IMR-90 (cell line): ENCODE measurements at regions not wholly inside any gene's neighbourhood (a gene's known extent, or its start where the extent isn't known, plus 50 kb on each side); places are given as distances from the start of the nearest gene placed in this dataset.

Source experiments
- ATAC-seq: fragments of 200-7000 bp; cut with Tn5 transposase; 2 replicates; pipeline ENCODE4 v1.9.1; 2020; ENCODE audit warnings: low read depth, mild to moderate bottlenecking, moderate library complexity
- BruUV-seq: library from RNA; stranded (reverse); fragments of 400-500 nt; replicated peaks from 2 replicates; lab custom pipeline; 2021; lab: Mats Ljungman, UMichigan
- CTCF ChIA-PET: fragments of 300-600 bp; formaldehyde crosslinking; extraction: SDS; loops from one replicate; lab custom pipeline; 2021; ENCODE audit warnings: antibody characterized with exemption; lab: Yijun Ruan, JAX
- POLR2A ChIA-PET: fragments of 300-600 bp; sonication (Branson Sonifier 250); formaldehyde crosslinking; loops from one replicate; lab custom pipeline; 2022; ENCODE audit warnings: antibody characterized with exemption; ENCODE audit not compliant: unreplicated experiment; lab: Charles Lee
- DNase-seq: peaks from one replicate; pipeline ENCODE4 v3.0.0; 2013
- H2AFZ ChIP-seq: replicated peaks from 2 replicates; pipeline ENCODE3; 2013; ENCODE audit warnings: low read length, mild to moderate bottlenecking; ENCODE audit not compliant: poor library complexity
- H2AK5ac ChIP-seq: 2 replicates; pipeline ENCODE4 v1.6.1; 2013; ENCODE audit warnings: low read depth, low read length, inconsistent platforms
- H2AK9ac ChIP-seq: replicated peaks from 2 replicates; pipeline ENCODE3; 2013; ENCODE audit warnings: mild to moderate bottlenecking, low read depth, low read length, moderate library complexity; ENCODE audit not compliant: poor library complexity
- H2BK120ac ChIP-seq: 2 replicates; pipeline ENCODE4 v1.6.1; 2013; ENCODE audit warnings: low read depth, low read length, inconsistent platforms
- H2BK15ac ChIP-seq: 3 replicates; pipeline ENCODE4 v1.6.1; 2013; ENCODE audit warnings: low read depth, low read length, inconsistent platforms
- H2BK20ac ChIP-seq: 2 replicates; pipeline ENCODE4 v1.6.1; 2013; ENCODE audit warnings: low read depth, mild to moderate bottlenecking, inconsistent platforms, low read length, moderate library complexity
- H2BK5ac ChIP-seq: 2 replicates; pipeline ENCODE4 v1.6.1; 2013; ENCODE audit warnings: mild to moderate bottlenecking, low read depth, low read length, inconsistent platforms; ENCODE audit not compliant: poor library complexity, severe bottlenecking
- H3K14ac ChIP-seq: replicated peaks from 2 replicates; pipeline ENCODE4 v1.6.1; 2013; ENCODE audit warnings: low read depth, low read length, inconsistent platforms
- H3K18ac ChIP-seq: 2 replicates; pipeline ENCODE4 v1.6.1; 2013; ENCODE audit warnings: low read depth, low read length, control low read depth
- H3K23ac ChIP-seq: 2 replicates; pipeline ENCODE4 v1.6.1; 2013; ENCODE audit warnings: low read depth, low read length, inconsistent platforms
- H3K27ac ChIP-seq: 2 replicates; pipeline ENCODE4 v1.5.1; 2013; ENCODE audit warnings: mild to moderate bottlenecking, control low read depth, low read length; ENCODE audit not compliant: insufficient read depth
- H3K27me3 ChIP-seq: 2 replicates; pipeline ENCODE4 v1.6.1; 2013; ENCODE audit warnings: low read length; ENCODE audit not compliant: control insufficient read depth, insufficient read depth
- H3K36me3 ChIP-seq: 2 replicates; pipeline ENCODE4 v1.6.1; 2013; ENCODE audit warnings: low read length, mixed read lengths; ENCODE audit not compliant: control insufficient read depth, insufficient read depth
- H3K4ac ChIP-seq: 2 replicates; pipeline ENCODE4 v1.6.1; 2013; ENCODE audit warnings: low read depth, low read length, inconsistent platforms
- H3K4me1 ChIP-seq: 2 replicates; pipeline ENCODE4 v1.6.1; 2013; ENCODE audit warnings: low read length, mixed read lengths; ENCODE audit not compliant: control insufficient read depth, insufficient read depth
- H3K4me2 ChIP-seq: 2 replicates; pipeline ENCODE4 v1.6.1; 2013; ENCODE audit warnings: low read depth, mild to moderate bottlenecking, control low read depth, low read length, moderate library complexity
- H3K4me3 ChIP-seq: 2 replicates; pipeline ENCODE4 v1.5.1; 2013; ENCODE audit warnings: low read depth, mild to moderate bottlenecking, control low read depth, low read length, moderate library complexity; ENCODE audit not compliant: insufficient read depth
- H3K56ac ChIP-seq: 2 replicates; pipeline ENCODE4 v1.6.1; 2013; ENCODE audit warnings: low read length, inconsistent platforms; ENCODE audit not compliant: insufficient read depth; ENCODE audit errors: extremely low read depth
- H3K79me1 ChIP-seq, 2 experiments: 2 replicates each; pipeline ENCODE4 v1.6.1; 2013; ENCODE audit warnings: low read length in 2 of 2, inconsistent platforms in 1 of 2, low read depth in 1 of 2
- H3K9ac ChIP-seq: 2 replicates; pipeline ENCODE4 v1.6.1; 2013; ENCODE audit warnings: low read depth, low read length, control low read depth
- H3K9me1 ChIP-seq: 2 replicates; pipeline ENCODE4 v1.6.1; 2013; ENCODE audit warnings: low read length, inconsistent platforms; ENCODE audit not compliant: insufficient read depth
- H3K9me3 ChIP-seq: 2 replicates; pipeline ENCODE4 v1.6.1; 2013; ENCODE audit warnings: low read length; ENCODE audit not compliant: control insufficient read depth, insufficient read depth
- H4K20me1 ChIP-seq: 2 replicates; pipeline ENCODE4 v1.6.1; 2013; ENCODE audit warnings: low read length, inconsistent platforms; ENCODE audit not compliant: insufficient read depth
- H4K5ac ChIP-seq: 2 replicates; pipeline ENCODE4 v1.6.1; 2013; ENCODE audit warnings: mild to moderate bottlenecking, low read depth, low read length, control low read depth
- H4K8ac ChIP-seq, 2 experiments: 2 replicates each; pipeline ENCODE4 v1.6.1; 2013; ENCODE audit warnings: low read depth in 2 of 2, low read length in 2 of 2, control low read depth in 1 of 2, inconsistent platforms in 1 of 2
- H4K91ac ChIP-seq: 2 replicates; pipeline ENCODE4 v1.6.1; 2013; ENCODE audit warnings: low read depth, low read length, inconsistent platforms; ENCODE audit not compliant: insufficient read depth
- BHLHE40 ChIP-seq: fragments of 150-350 bp; IDR thresholded peaks from 2 replicates; pipeline ENCODE4 v1.6.1; 2016; ENCODE audit warnings: mild to moderate bottlenecking, low read depth, low read length
- CEBPB ChIP-seq: IDR thresholded peaks from 2 replicates; pipeline ENCODE4 v1.6.1; 2012; ENCODE audit warnings: low read depth, low read length, improper control_type of control experiment
- CHD1 ChIP-seq: IDR thresholded peaks from 2 replicates; pipeline ENCODE4 v1.6.1; 2012; ENCODE audit warnings: low read depth, low read length, improper control_type of control experiment
- CTCF ChIP-seq: conservative IDR thresholded peaks from 2 replicates; pipeline ENCODE4 v1.5.1; 2012; ENCODE audit warnings: mild to moderate bottlenecking, low read depth, low read length, improper control_type of control experiment
- FOS ChIP-seq: fragments of 150-350 bp; IDR thresholded peaks from 2 replicates; pipeline ENCODE4 v1.6.1; 2016; ENCODE audit warnings: low read depth, low read length
- MAFK ChIP-seq: IDR thresholded peaks from 2 replicates; pipeline ENCODE4 v1.6.1; 2012; ENCODE audit warnings: low read depth, low read length, improper control_type of control experiment
- MAZ ChIP-seq: IDR thresholded peaks from 2 replicates; pipeline ENCODE4 v1.6.1; 2012; ENCODE audit warnings: low read depth, mild to moderate bottlenecking, low read length, improper control_type of control experiment, moderate library complexity, borderline replicate concordance
- MXI1 ChIP-seq: IDR thresholded peaks from 2 replicates; pipeline ENCODE4 v1.6.1; 2012; ENCODE audit warnings: low read depth, mild to moderate bottlenecking, low read length, moderate library complexity, borderline replicate concordance
- NFE2L2 ChIP-seq: fragments of 150-350 bp; IDR thresholded peaks from 2 replicates; pipeline ENCODE4 v1.6.1; 2016; ENCODE audit warnings: low read depth, mild to moderate bottlenecking, low read length
- POLR2A ChIP-seq: IDR thresholded peaks from 2 replicates; pipeline ENCODE4 v1.6.1; 2012; ENCODE audit warnings: mild to moderate bottlenecking, low read depth, low read length
- RAD21 ChIP-seq: IDR thresholded peaks from 2 replicates; pipeline ENCODE4 v1.6.1; 2012; ENCODE audit warnings: low read length, improper control_type of control experiment
- RCOR1 ChIP-seq: IDR thresholded peaks from 2 replicates; pipeline ENCODE4 v1.6.1; 2012; ENCODE audit warnings: mild to moderate bottlenecking, low read length, improper control_type of control experiment; ENCODE audit not compliant: insufficient replicate concordance
- RFX5 ChIP-seq: IDR thresholded peaks from 2 replicates; pipeline ENCODE4 v1.8.0; 2012; ENCODE audit warnings: low read depth, mild to moderate bottlenecking, low read length, moderate library complexity
- SMC3 ChIP-seq: fragments of 150-350 bp; IDR thresholded peaks from 2 replicates; pipeline ENCODE4 v1.6.1; 2016; ENCODE audit warnings: low read depth, mild to moderate bottlenecking, antibody characterized with exemption, low read length, moderate library complexity
- USF2 ChIP-seq: fragments of 150-350 bp; IDR thresholded peaks from 2 replicates; pipeline ENCODE4 v1.6.1; 2017; ENCODE audit warnings: mild to moderate bottlenecking, antibody characterized with exemption, low read length, low read depth
- WGBS, 2 experiments: methylation state at CpG; one replicate each; pipeline versions ENCODE4 v1.1.5 to v1.1.7; 2013; ENCODE audit warnings: missing lambda C conversion rate in 2 of 2; ENCODE audit not compliant: insufficient read length in 1 of 2; ENCODE audit errors: extremely low coverage in 2 of 2; 5-methylcytosine and 5-hydroxymethylcytosine counted together
- dilution Hi-C: fragments of 300-500 bp; cut with HindIII; formaldehyde crosslinking; loops from one replicate; pipeline ENCODE4 v1.14.3; 2018; ENCODE audit warnings: low sequenced_read_pairs; ENCODE audit not compliant: unreplicated experiment
- in situ Hi-C: fragments of 300-500 bp; cut with MboI; formaldehyde crosslinking; loops from 3 replicates; pipeline ENCODE4 v1.14.3; 2019; ENCODE audit warnings: low sequenced_read_pairs, inconsistent platforms, mixed read lengths
- intact Hi-C: fragments of 100-400 bp; cut with micrococcal nuclease; formaldehyde crosslinking; loops from 2 replicates; pipeline ENCODE4 v1.10.0; 2022
- TF ChIP-seq, protein P1 (sequence below): fragments of 150-350 bp; IDR thresholded peaks from 2 replicates; pipeline ENCODE4 v1.6.1; 2016; ENCODE audit warnings: low read depth, mild to moderate bottlenecking, low read length, moderate library complexity, borderline replicate concordance

DNA sequence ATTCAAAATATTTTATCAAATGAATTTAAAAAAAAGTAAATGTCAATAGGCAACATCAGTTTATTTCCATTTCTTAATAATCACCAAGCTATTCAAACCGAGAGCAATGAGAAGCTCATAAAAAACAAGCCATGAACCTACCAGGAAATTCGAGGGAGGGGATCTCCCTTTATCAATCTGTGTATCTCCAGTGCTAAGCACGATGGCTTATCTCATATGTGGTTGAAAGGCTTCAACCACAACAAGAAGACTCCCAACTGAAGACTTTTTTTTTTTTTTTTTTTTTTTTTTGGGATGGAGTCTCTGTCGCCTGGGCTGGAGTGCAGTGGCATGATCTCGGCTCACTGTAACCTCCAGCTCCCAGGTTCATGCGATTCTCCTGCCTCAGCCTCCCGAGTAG lies 833.3 kb downstream of the USP25 start:
- H3K27me3 ChIP-seq: no peaks in the 10 kb centered on the region
- H3K79me1 ChIP-seq: no peaks in the 10 kb centered on the region
- H4K8ac ChIP-seq: no peak overlapping the region
- H3K4me3 ChIP-seq: no peak overlapping the region
- intact Hi-C loops: no loop called here
- no peak overlapping the region for H4K5ac ChIP-seq
- POLR2A ChIA-PET: no interaction called here
- 100% methylated on average over 3 of the region's 7 CpGs; no CpG with 5 or more reads in 1 of the 2 experiments for WGBS, 2 experiments
- no peaks in the 10 kb centered on the region for H4K20me1 ChIP-seq
- no peak overlapping the region for H3K4me2 ChIP-seq
- H3K18ac ChIP-seq: peak overlapping the region; percentile 73; the same call in 1 of the 2 replicates
- no peak overlapping the region for H3K56ac ChIP-seq
- H3K4ac ChIP-seq: no peak overlapping the region
- no peaks in the 10 kb centered on the region for H3K36me3 ChIP-seq
- H2AK5ac ChIP-seq: no peak overlapping the region
- no peak overlapping the region for H2AFZ ChIP-seq
- H2BK120ac ChIP-seq: no peak overlapping the region
- no TSS peak for BruUV-seq
- no peak overlapping the region for H2AK9ac ChIP-seq
- H2BK5ac ChIP-seq: no peak overlapping the region
- peaks cover 3% of the 10 kb centered on the region for H3K4me1 ChIP-seq
- no peak overlapping the region for H2BK20ac ChIP-seq
- CTCF ChIA-PET: no interaction called here
- no peak for DNase-seq
- in situ Hi-C loops: loop anchor here (25.0 kb wide), 1 partner anchor 899 kb away; no protein-coding TSS in a partner anchor
- H3K14ac ChIP-seq: no peak overlapping the region
- no peak overlapping the region for H2BK15ac ChIP-seq
- TF ChIP-seq MAZ (no peak), RFX5 (no peak), CTCF (no peak), POLR2A (no peak), MXI1 (no peak), CHD1 (no peak), BHLHE40 (no peak), FOS (no peak), USF2 (no peak), RCOR1 (no peak), RAD21 (no peak), MAFK (no peak), SMC3 (no peak), CEBPB (no peak), NFE2L2 (no peak)
- TF ChIP-seq, protein P1, sequence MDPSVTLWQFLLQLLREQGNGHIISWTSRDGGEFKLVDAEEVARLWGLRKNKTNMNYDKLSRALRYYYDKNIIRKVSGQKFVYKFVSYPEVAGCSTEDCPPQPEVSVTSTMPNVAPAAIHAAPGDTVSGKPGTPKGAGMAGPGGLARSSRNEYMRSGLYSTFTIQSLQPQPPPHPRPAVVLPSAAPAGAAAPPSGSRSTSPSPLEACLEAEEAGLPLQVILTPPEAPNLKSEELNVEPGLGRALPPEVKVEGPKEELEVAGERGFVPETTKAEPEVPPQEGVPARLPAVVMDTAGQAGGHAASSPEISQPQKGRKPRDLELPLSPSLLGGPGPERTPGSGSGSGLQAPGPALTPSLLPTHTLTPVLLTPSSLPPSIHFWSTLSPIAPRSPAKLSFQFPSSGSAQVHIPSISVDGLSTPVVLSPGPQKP: no peak
- H3K27ac ChIP-seq: no peak overlapping the region
- H3K9ac ChIP-seq: no peak overlapping the region
- dilution Hi-C loops: no loop called here
- H3K9me1 ChIP-seq: no peaks in the 10 kb centered on the region
- H3K23ac ChIP-seq: no peak overlapping the region
- H4K91ac ChIP-seq: no peak overlapping the region
- H3K9me3 ChIP-seq: no peaks in the 10 kb centered on the region
- ATAC-seq: no peak
